Mucosa of rectum (tissue), 2 donors: ENCODE measurements at regions not wholly inside any gene's neighbourhood (a gene's known extent, or its start where the extent isn't known, plus 50 kb on each side); places are given as distances from the start of the nearest gene placed in this dataset.

ENCODE experiments used
- H3K27ac ChIP-seq, 2 donors: one replicate each; pipeline ENCODE4 v1.7.0; 2013; ENCODE audit warnings: inconsistent platforms in 2 of 2, low read depth in 2 of 2, low read length in 2 of 2
- H3K27me3 ChIP-seq, 2 donors: one replicate each; pipeline ENCODE4 v1.7.0; 2013; ENCODE audit warnings: low read length in 2 of 2; ENCODE audit not compliant: control insufficient read depth in 2 of 2, insufficient read depth in 2 of 2
- H3K36me3 ChIP-seq, 2 donors: one replicate each; pipeline ENCODE4 v1.7.0; 2013; ENCODE audit warnings: low read length in 2 of 2; ENCODE audit not compliant: control insufficient read depth in 2 of 2, insufficient read depth in 2 of 2
- H3K4me1 ChIP-seq, 2 donors: one replicate each; pipeline ENCODE4 v1.7.0; 2013; ENCODE audit warnings: low read length in 2 of 2, mild to moderate bottlenecking in 1 of 2; ENCODE audit not compliant: control insufficient read depth in 2 of 2, insufficient read depth in 2 of 2
- H3K4me3 ChIP-seq, 2 donors: one replicate each; pipeline ENCODE4 v1.7.0; 2013; ENCODE audit warnings: low read length in 2 of 2
- H3K9ac ChIP-seq, 2 donors: one replicate each; pipeline ENCODE4 v1.7.0; 2013; ENCODE audit warnings: low read length in 2 of 2, low read depth in 1 of 2, mild to moderate bottlenecking in 1 of 2
- H3K9me3 ChIP-seq, 2 donors: one replicate each; pipeline ENCODE4 v1.7.0; 2013; ENCODE audit warnings: low read length in 2 of 2; ENCODE audit not compliant: control insufficient read depth in 2 of 2
- donor health status: healthy.
- donor health status: Normal muscosa, but diverticular disease.

DNA sequence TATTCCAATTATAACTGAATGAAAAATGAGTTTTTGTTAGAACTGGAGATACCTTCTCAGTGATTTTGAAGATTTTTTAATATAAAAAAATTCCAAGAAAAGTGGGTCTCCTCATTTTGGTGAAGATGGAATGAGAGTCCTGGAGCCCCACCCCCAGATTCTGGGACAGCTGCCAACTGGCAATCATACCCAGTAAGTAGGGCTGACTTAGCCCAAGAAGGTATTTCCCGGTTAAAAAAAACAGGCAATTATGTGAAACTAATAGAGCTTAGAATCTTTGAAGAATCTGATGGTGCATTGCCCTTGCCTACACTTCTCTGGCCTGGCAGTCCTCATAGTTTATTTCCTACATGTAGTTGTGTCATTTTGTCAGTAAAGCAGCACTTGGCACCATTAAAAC, 52.8 kb upstream of the VWDE start:
- H3K9me3 ChIP-seq, result no peaks in the 10 kb centered on the region
- no peak overlapping the region for H3K27ac ChIP-seq
- H3K4me1 ChIP-seq, result no peaks in the 10 kb centered on the region
- H3K27me3 ChIP-seq, result no peaks in the 10 kb centered on the region
- H3K9ac ChIP-seq, result no peak overlapping the region
- H3K36me3 ChIP-seq, result no peaks in the 10 kb centered on the region
- no peak overlapping the region for H3K4me3 ChIP-seq

DNA sequence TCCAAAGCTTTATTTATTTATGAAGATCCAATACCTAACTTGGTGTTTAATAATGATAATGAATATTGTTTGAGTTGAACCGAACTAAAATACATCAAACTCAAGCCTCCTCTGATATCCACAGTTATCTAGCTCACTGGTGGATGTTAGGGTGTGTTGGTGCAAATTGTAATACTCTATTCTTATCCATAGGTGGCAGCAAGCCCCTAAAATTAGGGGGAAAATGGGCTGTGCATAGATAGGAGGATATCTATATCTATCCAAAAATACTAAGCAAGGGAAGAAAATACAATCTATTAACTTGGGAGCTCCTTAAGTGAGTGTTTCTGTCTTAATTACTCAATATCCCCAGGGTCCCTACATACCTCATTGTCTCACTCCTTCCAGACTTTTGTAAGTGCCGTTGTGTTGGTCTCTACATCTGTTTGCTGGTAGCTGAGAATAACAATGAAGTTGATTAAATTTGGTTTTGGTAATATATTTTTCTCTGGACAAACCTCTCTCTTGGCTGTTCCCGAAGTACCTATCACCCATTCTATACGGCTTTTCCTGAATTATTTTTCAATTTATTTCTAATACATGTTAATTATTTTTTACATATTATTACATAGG, 55.0 kb upstream of the VWDE start:
- no peak overlapping the region for H3K27ac ChIP-seq
- H3K4me3 ChIP-seq, result no peak overlapping the region
- H3K9me3 ChIP-seq, result no peaks in the 10 kb centered on the region
- no peak overlapping the region for H3K9ac ChIP-seq
- H3K36me3 ChIP-seq, result no peaks in the 10 kb centered on the region
- H3K27me3 ChIP-seq, result no peaks in the 10 kb centered on the region
- no peaks in the 10 kb centered on the region for H3K4me1 ChIP-seq

DNA sequence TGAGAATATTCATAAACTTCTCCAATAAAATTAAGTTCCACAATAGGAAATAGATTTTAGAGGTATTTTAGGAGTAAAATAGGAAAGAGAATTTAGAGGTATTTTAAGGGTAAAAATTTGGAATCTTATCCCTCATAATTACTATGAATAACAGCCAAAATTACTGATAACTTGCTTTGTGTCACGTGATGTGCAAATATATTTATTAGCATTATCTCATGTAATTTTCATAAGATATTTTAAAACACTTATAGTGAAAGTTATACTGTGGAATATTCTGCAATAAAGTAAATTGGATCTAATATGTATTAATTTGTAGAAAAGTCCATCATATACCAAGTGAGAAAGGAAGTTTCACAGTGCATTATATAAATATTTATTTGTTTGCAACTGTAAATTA, 64.2 kb upstream of the VWDE start:
- no peak overlapping the region for H3K27ac ChIP-seq
- no peaks in the 10 kb centered on the region for H3K36me3 ChIP-seq
- no peak overlapping the region for H3K4me3 ChIP-seq
- no peaks in the 10 kb centered on the region for H3K27me3 ChIP-seq
- H3K4me1 ChIP-seq, result no peaks in the 10 kb centered on the region
- no peaks in the 10 kb centered on the region for H3K9me3 ChIP-seq
- no peak overlapping the region for H3K9ac ChIP-seq

DNA sequence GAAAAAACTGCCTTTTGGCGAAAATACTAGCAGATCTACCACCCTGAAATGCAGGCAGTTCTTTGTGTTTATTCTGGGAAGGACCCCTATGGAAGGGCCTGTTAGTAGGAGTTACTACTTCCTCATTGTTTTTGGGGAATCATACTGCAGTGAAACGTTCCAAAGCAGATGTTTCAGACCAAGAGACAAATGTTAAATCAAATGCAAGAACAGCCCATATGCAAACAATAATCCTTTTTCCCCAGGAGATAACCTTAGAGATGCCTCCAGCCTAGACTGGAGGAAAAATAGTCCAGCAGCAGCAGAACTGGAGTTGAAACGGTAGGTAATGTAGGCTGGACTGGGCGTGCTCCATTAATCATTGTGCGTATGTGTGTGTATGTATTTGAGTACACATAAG, 65.9 kb upstream of the VWDE start:
- Histone ChIP-seq H3K27me3 (no peaks in the 10 kb centered on the region), H3K9ac (no peak overlapping the region), H3K4me1 (no peaks in the 10 kb centered on the region), H3K27ac (no peak overlapping the region), H3K4me3 (no peak overlapping the region), H3K9me3 (no peaks in the 10 kb centered on the region), H3K36me3 (no peaks in the 10 kb centered on the region)

DNA sequence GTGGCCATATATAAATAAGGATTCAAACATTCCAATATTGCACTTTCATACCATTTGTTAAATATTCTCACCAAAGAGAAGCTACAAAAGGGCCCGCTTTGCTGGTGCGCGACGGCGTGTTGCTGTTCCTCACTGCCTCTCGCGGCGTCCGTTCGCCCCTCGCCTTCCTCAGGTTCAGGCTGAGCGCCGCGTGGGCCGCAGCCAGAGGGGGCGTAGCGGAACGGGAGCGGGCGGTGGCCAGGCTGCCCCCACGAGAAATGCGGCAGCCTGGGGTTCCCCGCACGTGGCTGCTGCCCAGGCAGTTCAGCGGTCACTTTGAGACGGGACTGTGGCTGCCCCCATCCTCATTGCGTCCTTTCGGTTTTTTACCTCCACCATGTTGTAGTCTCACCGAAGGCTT, 67.3 kb upstream of the VWDE start:
- no peaks in the 10 kb centered on the region for H3K36me3 ChIP-seq
- no peaks in the 10 kb centered on the region for H3K4me1 ChIP-seq
- no peak overlapping the region for H3K9ac ChIP-seq
- H3K27ac ChIP-seq, result no peak overlapping the region
- no peaks in the 10 kb centered on the region for H3K9me3 ChIP-seq
- H3K4me3 ChIP-seq, result no peak overlapping the region
- no peaks in the 10 kb centered on the region for H3K27me3 ChIP-seq

DNA sequence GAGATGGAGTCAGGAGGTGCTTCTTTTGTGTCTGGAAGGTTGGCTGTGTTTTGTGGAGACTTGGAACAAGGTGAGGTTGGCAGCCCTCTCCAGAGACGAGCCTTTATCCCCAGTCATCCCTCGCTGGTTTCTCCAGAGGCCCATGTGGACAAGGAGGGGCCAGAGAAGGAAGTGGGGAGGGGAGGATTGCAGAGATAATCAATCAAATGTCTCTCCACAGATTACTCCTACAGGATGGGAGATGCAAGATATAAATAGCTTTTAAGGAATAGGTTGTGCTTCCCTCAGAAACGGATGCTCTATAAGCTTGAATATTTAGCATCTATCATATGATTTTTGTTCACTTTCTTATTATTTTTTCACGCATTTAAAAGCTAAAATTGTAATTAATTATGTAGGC, 70.4 kb upstream of the VWDE start:
- Histone ChIP-seq H3K9ac (no peak overlapping the region), H3K4me3 (no peak overlapping the region), H3K36me3 (no peaks in the 10 kb centered on the region), H3K27ac (no peak overlapping the region), H3K9me3 (no peaks in the 10 kb centered on the region), H3K4me1 (no peaks in the 10 kb centered on the region), H3K27me3 (no peaks in the 10 kb centered on the region)

DNA sequence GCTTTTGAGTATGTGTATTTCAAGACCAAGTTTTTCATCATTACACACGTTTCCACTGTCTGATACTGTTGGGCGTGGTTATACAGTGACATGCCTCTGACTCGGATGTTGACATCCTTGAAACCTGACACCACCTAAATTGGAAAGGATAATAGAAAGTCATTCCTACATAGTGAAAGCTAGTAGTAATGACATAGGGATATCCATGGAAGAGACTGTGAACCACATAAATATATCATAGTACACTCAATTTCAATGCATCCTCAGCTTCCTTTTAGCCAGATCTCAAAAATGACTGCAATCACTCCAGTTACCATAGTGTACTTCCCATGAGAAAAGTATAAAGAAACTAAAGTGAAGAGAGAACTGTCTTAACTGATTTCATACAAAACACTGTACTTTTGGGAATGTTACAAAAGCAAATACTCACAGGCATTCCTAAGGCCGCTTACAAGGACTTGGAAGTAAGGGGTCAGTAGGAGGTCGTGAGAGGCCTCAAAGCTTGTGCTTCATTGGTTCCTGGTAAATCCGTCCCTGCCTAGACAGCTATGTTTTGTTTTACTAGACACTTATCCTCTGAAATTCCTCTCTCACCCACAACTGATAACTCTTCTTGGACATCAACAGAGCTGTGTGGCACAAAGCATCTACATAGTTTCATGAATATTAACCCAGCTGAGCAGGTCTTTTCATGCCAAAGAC, 71.8 kb upstream of the VWDE start:
- Histone ChIP-seq H3K27me3 (no peaks in the 10 kb centered on the region), H3K27ac (no peak overlapping the region), H3K9ac (no peak overlapping the region), H3K4me1 (no peaks in the 10 kb centered on the region), H3K4me3 (no peak overlapping the region), H3K9me3 (no peaks in the 10 kb centered on the region), H3K36me3 (no peaks in the 10 kb centered on the region)

DNA sequence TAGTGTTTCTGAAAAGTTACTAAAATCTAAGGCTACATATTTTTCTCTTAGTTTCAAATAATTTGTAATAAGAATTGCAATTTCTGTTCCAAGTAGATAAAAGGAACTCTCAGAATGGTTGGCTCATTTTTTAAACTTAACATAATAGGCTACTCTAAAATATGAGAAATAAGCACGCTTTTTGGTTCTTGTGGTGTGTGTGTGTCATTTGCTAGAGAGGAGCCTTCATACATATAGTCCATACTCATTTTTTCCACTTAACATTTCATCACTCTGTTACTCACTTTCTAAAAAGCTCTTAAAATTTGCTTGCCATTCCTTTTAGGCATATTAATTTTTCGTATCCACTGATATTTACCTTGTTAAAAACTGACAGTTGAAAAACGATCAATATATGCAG, 74.0 kb upstream of the VWDE start:
- Histone ChIP-seq H3K9me3 (no peaks in the 10 kb centered on the region), H3K9ac (no peak overlapping the region), H3K27me3 (no peaks in the 10 kb centered on the region), H3K4me3 (no peak overlapping the region), H3K36me3 (no peaks in the 10 kb centered on the region), H3K4me1 (no peaks in the 10 kb centered on the region), H3K27ac (no peak overlapping the region)

DNA sequence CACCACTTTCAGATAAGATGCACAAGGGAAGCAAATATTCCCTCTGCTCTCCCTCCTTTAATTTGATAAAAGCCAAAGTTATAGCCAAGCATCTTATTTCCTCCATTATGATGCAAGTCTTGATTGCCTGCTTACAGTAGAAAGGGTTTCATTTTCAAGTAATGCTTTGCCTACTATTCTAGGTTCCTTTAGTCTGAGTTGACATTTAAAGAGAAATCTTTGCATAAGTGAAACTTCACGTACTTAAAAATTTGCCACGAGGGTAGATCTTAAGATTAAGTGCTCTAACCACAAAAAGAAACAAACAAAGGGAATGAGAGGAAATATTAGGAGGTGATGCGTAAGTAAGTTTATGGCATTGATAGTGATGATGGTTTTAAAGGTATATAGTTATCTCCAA, 78.1 kb upstream of the VWDE start:
- H3K27ac ChIP-seq, result no peak overlapping the region
- no peaks in the 10 kb centered on the region for H3K9me3 ChIP-seq
- H3K27me3 ChIP-seq, result no peaks in the 10 kb centered on the region
- H3K4me1 ChIP-seq, result no peaks in the 10 kb centered on the region
- no peaks in the 10 kb centered on the region for H3K36me3 ChIP-seq
- no peak overlapping the region for H3K9ac ChIP-seq
- no peak overlapping the region for H3K4me3 ChIP-seq

DNA sequence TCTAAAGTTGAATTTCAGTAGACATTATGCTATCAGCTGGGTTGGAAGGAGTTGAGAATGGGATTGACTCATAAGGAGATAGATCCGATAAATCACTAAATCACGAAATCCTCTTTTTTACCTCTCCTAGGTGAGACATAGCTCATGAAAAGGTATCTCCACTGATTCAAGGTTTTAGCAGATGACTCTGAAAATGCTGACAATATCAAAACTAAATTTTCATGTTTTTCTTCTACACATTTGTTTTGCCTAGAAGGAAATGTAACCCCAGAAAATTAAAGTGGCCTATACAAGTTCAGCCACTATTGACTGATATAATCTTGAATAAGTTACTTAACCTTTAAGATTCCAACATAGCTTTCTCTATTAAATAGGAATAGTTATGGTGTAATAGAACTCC, 82.2 kb upstream of the VWDE start:
- Histone ChIP-seq H3K9ac (no peak overlapping the region), H3K27ac (no peak overlapping the region), H3K27me3 (no peaks in the 10 kb centered on the region), H3K36me3 (no peaks in the 10 kb centered on the region), H3K9me3 (no peaks in the 10 kb centered on the region), H3K4me3 (no peak overlapping the region), H3K4me1 (no peaks in the 10 kb centered on the region)
